ENCODE measurements at regions not wholly inside any gene's neighbourhood (a gene's known extent, or its start where the extent isn't known, plus 50 kb on each side); places are given as distances from the start of the nearest gene placed in this dataset.

- TF ChIP-seq RFX5 (IDR thresholded peaks at IDR 0.05; ENCODE audit: low read depth, low read length) (no peak), CTCF (conservative IDR thresholded peaks at IDR 0.05; ENCODE audit: low read depth, low read length) (no peak), CEBPB (IDR thresholded peaks at IDR 0.05; ENCODE audit: low read depth, low read length) (no peak), POLR2A (IDR thresholded peaks at IDR 0.05; ENCODE audit: low read depth, low read length) (no peak), SMC3 (IDR thresholded peaks at IDR 0.05; ENCODE audit: low read depth, low read length) (no peak), MAFK (IDR thresholded peaks at IDR 0.05; ENCODE audit: low read depth, low read length) (no peak), BHLHE40 (IDR thresholded peaks at IDR 0.05; ENCODE audit: low read depth, low read length) (no peak)
Measured at GRCh38 chr6:27144740-27145079, 102.8 kb upstream of the PRSS16 start.

Measured in IMR-90 (cell line).